ENCODE measurements at regions not wholly inside any gene's neighbourhood (a gene's known extent, or its start where the extent isn't known, plus 50 kb on each side); places are given as distances from the start of the nearest gene placed in this dataset.
"Not testable (repeated sequence)": the region's sequence is repeated elsewhere in the genome, so short reads cannot be mapped to it uniquely, and the experiment has no call there.

DNA sequence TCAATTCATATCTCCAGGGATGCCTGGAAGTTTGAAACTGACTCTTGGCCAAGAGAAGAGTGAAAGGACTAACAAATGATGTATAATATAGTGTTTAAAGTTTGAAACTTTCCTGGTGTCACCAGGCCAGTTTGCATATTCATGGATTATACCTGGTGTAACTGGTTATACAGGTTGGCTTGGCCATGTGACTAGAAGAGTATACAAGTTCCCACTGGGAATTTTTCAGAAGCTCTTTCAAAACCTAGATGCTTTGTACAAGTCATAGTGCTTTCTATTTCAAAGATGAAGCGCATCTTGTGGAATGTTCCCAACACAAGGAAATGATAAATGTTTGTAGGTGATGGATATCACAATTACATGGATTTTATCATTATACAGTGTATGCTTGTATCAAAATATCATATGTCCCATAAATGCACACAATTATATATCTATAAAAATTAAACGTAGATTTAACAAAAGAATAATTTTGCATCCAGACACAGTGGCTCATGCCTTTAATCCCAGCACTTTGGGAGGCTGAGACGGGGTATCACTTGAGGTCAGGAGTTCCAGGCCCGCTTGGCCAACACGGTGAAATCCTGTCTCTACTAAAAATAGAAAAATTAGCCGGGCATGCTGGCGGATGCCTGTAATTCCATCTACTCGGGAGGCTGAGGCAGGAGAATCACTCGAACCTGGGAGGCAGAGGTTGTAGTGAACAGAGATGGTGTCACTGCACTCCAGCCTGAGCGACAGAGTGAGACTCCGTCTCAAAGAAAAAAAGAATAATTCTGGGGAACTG, 1420.2 kb downstream of the GRIK2 start:
- no peak for DNase-seq

DNA sequence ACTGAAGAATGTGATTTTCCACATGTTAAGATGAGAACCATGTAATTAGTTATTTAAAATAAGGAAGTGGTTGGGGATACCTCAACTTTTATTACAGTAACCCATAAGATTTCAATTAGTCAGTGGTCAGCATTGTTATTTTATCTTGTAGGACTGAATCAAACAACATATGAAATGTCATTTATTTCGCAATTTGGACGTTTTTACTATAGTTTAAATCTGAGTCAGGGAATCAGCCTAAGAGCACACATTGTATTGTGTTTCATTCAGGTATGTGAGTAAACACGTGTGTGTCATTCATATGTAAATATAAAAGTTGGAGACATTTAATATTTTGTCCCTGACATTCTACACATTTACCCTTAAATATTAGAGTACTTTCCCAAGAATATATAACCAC, 1418.7 kb downstream of the GRIK2 start:
- DNase-seq, result no peak

DNA sequence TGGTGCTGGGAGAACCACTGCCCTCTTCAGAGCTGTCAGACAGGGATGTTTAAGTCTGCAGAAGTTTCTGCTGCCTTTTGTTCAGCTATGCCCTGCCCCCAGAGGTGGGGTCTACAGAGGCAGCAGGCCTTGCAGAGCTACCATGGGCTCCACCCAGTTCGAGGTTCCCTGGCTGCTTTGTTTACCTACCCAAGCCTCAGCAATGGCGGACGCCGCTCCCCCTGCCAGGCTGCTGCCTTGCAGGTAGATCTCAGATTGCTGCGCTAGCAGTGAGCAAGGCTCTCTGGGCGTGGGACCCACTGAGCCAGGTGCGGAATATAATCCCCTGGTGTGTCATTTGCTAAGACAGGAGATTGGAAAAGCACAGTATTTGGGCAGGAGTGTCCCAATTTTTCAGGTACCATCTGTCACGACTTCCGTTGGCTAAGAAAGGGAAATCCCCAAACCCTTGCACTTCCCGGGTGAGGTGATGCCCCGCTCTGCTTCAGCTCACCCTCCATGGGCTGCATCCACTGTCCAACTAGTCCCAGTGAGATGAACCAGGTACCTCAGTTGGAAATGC, 1415.5 kb downstream of the GRIK2 start:
- DNase-seq, result not testable (repeated sequence)

DNA sequence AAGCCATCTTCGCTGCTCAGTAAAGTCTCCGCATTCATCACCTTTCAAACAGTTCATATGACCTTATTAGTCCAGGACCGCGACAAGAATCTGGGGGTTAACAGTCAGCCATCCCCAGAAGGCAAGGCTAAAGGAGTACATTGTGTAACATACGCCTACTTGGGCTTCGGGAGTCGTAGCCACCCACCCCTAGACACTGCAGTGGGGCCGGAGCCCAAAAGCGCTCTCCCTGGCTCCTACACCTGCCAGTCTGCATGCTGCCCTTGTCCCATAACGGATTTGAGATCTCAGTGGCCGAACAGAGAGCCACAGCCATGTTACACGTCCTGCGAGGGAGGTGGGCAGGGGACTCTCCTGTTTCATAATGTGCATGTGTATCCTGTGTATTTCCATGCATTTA, 1405.5 kb downstream of the GRIK2 start:
- DNase-seq, result no peak

DNA sequence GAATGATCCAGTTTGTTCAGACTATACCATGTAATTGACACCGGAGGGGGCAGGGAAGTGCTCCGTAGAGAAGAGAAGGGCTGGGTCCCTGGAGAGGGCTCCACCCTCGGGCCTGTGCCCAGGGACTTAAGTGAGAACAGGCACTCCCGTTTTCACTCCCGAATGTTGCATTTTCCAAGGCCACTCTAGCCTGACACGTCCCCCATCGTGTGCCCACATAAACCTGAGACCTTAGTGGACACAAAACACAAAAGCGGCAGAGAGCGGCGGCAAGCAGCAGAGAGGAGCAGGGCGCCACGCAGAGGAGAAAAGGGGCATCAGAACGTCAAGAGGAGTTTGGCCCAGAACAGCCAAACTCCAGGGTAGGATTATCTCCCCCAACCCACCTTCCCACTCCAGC, 1405.1 kb downstream of the GRIK2 start:
- no peak for DNase-seq

DNA sequence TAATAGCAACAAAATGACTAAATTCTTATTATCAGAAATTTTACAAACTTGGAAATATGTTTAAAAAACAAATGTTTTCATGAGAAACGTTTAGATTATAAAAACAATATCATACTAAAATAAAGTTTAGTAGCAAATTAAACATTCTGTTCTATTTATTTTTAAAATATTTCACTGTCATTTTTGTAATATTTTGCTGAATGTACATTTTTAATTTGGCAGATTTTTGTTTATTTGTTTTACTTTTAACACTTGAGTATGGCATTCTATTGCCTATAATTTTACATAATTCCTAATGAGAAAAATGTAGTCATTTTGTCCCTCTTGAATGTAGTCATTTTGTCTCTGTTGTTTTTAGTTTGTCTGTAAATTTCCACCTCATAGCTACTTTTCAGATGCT, 1400.2 kb downstream of the GRIK2 start:
- no peak for DNase-seq

DNA sequence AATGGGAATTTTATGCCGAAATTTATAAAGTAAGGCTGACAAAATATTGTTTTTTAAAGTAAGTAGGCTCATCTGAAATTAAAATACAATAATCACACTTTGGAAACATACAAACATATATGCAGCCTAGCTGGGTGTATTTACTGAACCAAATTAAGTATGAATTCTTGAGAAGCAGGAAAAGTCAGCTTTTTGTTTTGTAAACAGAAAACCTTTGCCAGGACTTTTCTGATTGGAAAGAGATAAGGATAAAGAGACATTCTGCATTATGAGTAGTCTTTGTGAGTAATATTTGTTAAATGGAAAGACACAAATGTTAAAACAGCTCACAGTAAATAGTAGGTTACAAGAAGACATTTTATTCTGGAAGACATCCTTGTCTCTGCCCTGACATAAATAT, 1380.8 kb downstream of the GRIK2 start:
- DNase-seq, result no peak

DNA sequence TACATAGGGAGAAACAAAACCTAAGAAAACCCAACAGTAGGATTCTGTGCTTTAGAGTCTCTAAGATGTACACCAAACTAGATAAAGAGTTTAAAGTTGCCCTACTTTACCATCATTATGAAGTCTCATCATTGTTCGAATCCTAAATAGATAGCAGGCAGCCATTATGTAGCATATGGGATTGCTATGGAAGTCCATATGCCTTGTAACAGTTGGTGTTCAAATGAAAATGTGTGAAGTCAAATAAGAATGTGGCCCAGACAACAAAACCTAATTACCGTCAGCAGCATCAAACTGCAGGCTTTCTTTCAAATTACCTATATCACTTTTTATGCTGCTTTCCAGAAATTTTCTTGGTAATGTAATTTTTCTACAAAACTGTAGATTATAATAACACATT, 1380.1 kb downstream of the GRIK2 start:
- no peak for DNase-seq

DNA sequence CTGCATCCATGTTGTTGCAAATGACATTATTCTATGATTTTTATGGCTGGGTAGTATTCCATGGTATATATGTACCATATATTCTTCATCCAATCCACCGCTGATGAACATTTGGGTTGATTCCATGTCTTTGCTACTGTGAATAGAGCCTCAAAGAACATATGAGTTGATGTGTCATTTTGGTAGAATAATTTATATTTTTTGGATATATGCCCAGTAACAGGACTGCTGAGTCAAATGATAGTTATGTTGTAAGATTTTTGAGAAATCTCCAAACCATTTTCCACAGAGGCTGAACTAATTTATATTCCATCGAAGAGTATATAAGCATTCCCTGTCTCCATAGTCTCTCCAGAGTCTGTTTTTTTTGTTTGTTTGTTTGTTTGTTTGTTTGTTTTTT, 1373.5 kb downstream of the GRIK2 start:
- DNase-seq, result no peak

DNA sequence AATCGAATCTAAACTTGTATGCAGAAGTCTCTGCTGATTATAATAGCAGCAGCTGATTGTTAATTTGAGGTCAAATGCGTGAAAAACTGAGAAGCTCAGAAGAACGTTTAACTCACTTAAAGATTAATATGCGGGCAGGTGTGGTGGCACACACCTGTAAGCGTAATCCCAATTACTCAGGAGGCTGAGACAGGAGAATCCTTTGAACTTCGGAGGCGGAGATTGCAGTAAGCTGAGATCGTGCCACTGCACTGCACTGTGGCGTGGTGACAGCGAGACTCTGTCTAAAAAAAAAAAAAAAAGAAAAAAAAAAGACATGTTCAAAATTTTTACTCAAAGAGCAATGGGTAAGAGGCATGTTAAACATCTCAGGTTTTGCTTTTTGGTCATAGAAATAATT, 1370.8 kb downstream of the GRIK2 start:
- DNase-seq, result no peak

DNA sequence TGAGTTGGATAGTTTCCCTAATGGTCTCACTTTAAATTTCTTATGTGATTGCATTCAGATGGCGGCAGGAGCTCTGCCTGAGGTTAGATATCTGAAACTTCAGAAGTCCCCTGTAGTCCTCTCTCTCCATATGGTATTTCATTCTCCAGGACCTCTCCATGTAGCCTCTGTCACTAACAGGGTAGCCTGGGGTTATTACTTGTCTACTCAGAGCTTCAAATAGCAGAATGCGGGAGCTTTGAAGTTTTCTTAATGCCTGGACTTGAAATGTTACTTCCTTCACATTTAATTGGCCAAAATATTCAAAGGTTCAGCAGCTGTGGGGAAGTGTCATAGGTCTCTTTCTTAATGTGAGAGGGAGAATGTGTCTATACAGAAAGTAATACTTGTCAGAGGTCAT, 1370.4 kb downstream of the GRIK2 start:
- DNase-seq, result no peak

DNA sequence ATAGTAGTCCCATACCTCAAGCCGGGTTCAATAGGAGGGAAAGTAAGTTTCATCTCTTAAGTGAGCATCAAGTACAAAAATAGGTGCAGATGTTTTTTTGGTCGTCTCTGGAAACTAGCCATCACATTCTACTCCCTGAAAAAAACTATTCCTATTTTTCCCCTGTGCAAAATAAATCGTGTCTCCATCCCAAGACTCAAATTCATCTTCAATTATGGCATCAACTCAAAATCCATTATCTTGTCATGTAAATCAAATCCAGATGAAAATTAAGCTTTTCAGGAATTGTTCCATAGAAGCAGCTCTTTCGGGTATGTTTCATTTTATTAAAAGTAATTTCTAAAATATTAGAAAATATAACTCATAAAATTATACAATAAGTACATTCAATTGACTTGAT, 1368.4 kb downstream of the GRIK2 start:
- no peak for DNase-seq

DNA sequence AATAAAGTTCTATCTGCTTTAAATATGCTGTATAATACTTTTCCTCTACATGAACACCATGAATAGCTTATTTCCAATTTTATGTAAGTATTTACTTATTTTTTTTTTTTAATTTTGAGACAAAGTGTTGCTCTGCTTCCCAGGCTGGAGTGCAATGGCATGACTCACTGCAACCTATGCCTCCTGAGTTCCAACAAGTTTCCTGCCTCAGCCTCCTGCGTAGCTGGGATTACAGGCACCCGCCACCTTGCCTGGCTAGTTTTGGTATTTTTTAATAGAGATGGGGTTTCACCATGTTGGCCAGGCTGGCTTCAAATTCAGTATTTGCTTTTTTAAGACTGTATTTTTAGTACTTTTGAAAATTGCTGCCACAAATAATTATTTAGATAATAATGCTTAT, 1365.9 kb downstream of the GRIK2 start:
- no peak for DNase-seq

DNA sequence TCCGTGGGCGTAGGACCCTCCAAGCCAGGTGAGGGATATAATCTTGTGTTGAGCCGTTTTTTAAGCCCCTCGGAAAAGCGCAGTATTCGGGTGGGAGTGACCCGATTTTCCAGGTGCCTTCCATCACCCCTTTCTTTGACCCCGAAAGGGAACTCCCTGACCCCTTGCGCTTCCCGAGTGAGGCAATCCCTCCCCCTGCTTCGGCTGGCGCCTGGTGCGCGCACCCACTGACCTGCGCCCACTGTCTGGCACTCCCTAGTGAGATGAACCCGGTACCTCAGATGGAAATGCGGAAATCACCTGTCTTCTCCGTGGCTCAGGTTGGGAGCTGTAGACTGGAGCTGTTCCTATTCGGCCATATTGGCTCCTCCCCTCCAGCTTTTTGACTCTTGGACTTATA, 1365.0 kb downstream of the GRIK2 start:
- DNase-seq, result not testable (repeated sequence)

DNA sequence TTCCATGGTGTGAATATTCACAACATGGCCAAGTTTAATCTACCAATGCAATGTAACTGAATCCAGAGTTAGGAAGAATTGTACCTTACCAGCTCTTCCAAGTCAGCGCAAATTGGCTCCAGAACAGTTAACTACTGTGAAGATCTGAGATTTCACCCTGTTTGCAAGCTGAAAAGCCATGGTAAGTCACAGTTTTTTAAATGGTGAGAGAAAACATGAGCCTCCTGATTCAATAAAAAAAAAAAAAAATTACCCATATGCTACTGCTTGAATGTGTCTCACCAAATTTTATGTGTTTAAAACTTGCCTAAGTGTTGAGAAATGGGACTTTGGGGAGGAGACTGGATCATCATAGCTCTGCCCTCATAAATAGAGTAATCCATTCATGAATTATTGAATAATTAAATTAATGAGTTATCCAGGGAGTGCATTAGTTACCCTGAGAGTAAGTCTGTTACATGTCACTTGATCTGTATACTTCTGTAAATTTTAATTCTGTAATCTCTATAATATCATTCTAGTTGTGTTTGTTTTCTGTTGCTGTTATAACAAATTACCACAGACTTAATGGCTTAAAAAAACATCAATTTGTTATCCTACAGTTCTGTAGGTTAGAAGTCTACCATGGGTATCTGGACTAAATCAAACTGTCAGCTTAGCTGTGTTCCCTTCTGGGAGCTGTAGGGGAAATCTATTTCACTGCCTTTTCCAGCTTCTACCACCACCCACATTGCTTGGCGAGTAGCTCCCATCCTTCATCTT, 1355.9 kb downstream of the GRIK2 start:
- DNase-seq, result no peak

DNA sequence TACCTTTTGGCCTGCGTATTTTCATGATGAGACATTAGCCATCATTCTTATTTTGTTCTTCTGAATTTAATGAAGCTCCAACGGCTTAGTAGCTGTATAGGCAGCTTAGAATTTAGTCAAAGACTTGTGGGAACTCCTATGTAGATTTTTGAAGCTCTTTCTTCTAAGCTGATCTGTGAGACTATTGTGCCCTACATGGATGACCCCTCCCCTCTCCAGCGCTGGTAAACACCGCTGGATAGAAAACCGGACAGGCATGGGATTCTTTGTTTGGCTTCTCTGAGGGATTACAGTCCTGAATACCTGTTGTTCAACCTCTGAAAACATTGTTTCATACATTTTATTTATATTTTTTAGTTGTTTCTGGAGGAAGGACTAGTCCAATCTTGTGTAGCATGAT, 1353.4 kb downstream of the GRIK2 start:
- DNase-seq, result no peak

DNA sequence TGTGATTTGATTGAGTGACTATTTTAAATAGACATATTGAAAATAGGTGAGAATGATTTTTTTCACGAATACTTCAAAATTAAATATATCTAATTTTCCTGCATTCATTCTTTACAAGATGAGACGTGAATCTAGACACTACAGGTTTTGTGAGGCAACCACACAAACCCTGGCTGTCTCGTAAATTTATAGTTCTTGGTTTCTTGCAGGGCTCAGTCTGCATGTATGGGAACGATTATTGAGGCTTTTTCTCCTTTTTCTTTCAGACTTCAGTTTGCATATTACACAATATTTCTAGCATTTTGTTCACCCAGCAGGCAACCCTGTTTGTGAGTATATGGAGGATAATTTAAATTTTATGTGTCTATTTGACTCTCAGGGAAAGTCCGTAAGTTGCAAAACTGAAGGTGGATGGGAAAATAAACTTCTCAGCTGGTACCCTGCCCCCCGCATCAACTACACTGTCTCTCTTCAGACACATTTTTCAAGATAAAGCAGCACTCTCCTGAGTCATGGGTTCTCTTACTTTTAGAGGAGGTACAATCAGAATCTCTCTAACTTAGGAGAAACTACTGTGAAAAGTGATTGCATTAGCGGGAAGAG, 1349.3 kb downstream of the GRIK2 start:
- no peak for DNase-seq

DNA sequence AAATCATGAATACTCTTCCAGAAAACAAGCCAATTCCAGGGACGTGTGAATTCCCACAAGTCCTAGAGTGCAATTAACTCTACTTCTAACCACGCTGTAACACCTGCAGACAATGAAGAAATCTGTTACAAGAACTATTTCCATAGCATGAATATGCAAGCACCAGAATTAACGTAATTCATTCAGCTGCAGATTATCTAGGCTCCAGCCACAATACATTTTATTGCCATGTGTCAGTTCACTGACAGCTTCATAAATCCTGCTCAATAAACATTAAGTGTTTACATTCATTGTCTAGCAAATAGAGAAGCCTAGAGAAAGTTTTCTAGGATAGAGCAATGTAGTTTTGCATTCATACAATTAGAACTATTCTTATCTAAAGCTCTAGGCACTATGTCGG, 1348.5 kb downstream of the GRIK2 start:
- DNase-seq, result no peak

DNA sequence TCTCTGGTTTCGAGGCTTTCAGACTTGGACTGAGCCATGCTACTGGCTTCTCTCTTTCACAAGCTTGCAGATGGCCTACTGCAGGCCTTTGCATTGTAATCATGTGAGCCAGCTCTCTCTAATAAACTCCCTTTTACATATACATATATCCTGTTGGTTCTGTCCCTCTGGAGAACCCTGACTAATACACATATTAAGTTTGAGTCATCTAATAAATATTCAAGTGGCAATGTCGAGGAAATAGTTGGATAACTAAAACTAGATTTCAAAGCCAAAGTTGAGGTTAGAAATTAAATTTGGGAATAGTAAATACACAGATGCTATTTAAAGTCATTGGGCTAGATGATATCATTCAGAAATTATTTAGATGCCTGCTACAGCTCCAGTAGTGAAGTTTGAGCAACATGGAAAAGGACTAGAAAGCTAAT, 1343.4 kb downstream of the GRIK2 start:
- DNase-seq, result no peak

DNA sequence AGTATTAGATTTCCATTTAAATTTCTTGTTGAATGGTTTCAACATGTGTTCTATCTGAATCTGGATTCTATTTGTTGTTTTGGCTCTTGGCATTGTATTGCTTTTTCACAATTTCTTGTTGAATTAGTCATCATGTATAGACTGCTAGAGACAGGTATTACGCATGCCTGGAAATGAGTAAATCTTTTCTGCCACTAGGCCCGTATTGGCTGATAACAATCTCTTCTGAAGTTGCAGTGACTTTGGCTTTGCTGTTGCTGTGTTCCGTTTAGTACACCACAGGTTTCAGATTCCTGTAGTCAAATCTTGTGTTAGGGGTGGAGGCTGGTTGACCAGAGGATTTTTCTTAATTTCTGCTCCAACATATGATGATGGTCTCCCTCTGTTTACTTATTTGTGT, 1339.4 kb downstream of the GRIK2 start:
- DNase-seq, result no peak

DNA sequence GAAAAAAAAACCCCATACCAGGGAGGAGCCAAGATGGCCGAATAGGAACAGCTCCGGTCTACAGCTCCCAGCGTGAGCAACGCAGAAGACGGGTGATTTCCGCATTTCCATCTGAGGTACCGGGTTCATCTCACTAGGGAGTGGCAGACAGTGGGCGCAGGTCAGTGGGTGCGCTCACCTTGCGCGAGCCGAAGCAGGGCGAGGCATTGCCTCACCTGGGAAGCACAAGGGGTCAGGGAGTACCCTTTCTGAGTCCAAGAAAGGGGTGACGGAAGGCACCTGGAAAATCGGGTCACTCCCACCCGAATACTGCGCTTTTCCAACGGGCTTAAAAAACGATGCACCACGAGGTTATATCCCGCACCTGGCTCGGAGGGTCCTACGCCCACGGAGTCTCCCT, 1328.6 kb downstream of the GRIK2 start:
- not testable (repeated sequence) for DNase-seq

DNA sequence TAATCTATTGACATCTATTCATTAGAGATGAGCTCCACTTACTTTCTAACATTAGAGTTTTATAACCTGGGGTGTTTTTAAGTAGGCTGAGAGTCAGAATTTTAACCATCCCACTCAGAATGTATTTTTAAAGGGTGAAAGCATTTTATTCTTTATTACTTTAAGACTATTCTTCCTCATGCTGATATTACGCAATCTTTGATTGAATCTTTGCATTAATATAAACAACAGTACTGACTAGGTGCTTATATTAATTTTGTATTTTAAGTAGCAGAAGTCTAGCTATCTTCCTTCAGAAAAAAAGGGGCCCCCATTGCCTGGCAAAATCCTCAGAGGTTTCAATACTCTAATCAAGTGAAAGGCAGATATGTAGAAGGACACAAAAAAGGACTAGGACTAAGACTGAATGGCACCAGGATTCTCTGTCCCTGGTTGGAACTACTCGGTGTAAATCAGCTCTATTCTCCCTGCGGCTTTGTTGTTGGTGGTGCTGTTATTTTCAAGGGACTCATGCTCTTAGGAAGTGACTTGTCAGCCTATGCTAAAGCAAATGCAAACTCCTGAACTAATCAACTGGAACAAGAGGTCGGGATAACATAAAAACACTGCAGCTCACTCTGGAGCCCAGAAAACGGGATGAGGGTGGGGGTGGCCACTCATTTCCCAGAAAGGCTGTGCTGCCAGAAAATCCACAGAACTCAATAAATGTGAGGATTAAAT, 1324.4 kb downstream of the GRIK2 start:
- no peak for DNase-seq

DNA sequence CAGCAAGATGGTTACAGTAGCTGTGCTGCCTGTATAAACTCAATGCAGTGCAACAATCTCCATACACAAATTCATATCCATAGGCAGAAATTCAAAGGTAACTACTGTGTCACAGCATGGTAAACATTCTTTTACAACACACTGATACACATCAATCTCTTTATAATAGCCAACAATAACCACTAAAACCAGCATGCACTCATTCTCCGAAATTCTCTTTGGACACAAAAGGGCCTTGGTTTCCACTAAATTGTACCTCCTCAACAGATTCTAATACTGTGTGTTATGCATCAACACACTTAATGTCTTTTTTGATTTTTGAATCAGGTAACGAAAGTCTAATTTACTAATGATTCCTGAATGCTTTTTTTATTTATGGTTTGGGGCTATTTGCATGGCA, 1323.7 kb downstream of the GRIK2 start:
- DNase-seq, result no peak

Data from GF-D8 (cell line).